HEK293T (cell line): ENCODE measurements at regions not wholly inside any gene's neighbourhood (a gene's known extent, or its start where the extent isn't known, plus 50 kb on each side); places are given as distances from the start of the nearest gene placed in this dataset.
"Not testable (repeated sequence)": the region's sequence is repeated elsewhere in the genome, so short reads cannot be mapped to it uniquely, and the experiment has no call there.

Source experiments
- ARNT ChIP-seq: fragments of 450-650 bp; IDR thresholded peaks from 2 replicates; pipeline ENCODE4 v1.6.1; 2017; ENCODE audit warnings: mild to moderate bottlenecking
- BHLHE40 ChIP-seq: fragments of 450-650 bp; IDR thresholded peaks from 2 replicates; pipeline ENCODE4 v1.6.1; 2016; ENCODE audit warnings: mild to moderate bottlenecking, moderate library complexity, borderline replicate concordance
- ELF4 ChIP-seq: fragments of 450-650 bp; IDR thresholded peaks from 2 replicates; pipeline ENCODE4 v1.6.1; 2017; ENCODE audit warnings: antibody characterized with exemption
- FOXK2 ChIP-seq: fragments of 450-650 bp; IDR thresholded peaks from 2 replicates; pipeline ENCODE4 v1.6.1; 2016; ENCODE audit warnings: mild to moderate bottlenecking
- FOXM1 ChIP-seq: fragments of 450-650 bp; IDR thresholded peaks from 2 replicates; pipeline ENCODE4 v1.6.1; 2017; ENCODE audit warnings: mild to moderate bottlenecking, borderline replicate concordance
- L3MBTL2 ChIP-seq: fragments of 450-650 bp; conservative IDR thresholded peaks from 2 replicates; pipeline ENCODE4 v1.6.1; 2016; ENCODE audit warnings: mild to moderate bottlenecking
- SP1 ChIP-seq: fragments of 450-650 bp; IDR thresholded peaks from 2 replicates; pipeline ENCODE4 v1.6.1; 2017
- SUZ12 ChIP-seq: fragments of 450-650 bp; IDR thresholded peaks from 2 replicates; pipeline ENCODE4 v1.6.1; 2016; ENCODE audit warnings: mild to moderate bottlenecking

GRCh38 chr1:242924717-242925116, 330.4 kb downstream of the CEP170 start:
- TF ChIP-seq BHLHE40, L3MBTL2, ELF4, ARNT, FOXK2, SP1, FOXM1, SUZ12: not testable (repeated sequence)
